GM19468 (cell line): ENCODE measurements at regions not wholly inside any gene's neighbourhood (a gene's known extent, or its start where the extent isn't known, plus 50 kb on each side); places are given as distances from the start of the nearest gene placed in this dataset.
"Not testable (repeated sequence)": the region's sequence is repeated elsewhere in the genome, so short reads cannot be mapped to it uniquely, and the experiment has no call there.

Source experiments
- ATAC-seq: cut with Tn5 transposase; IDR thresholded peaks from one replicate; pipeline ENCODE4 v1.9.1; 2021; ENCODE audit warnings: mild to moderate bottlenecking, moderate library complexity, moderate number of reproducible peaks; ENCODE audit not compliant: unreplicated experiment; ENCODE audit errors: extremely low read depth

GRCh38 chr16:73399997-73400396 lies 352.1 kb upstream of the ZFHX3 start:
- ATAC-seq, result no peak

DNA sequence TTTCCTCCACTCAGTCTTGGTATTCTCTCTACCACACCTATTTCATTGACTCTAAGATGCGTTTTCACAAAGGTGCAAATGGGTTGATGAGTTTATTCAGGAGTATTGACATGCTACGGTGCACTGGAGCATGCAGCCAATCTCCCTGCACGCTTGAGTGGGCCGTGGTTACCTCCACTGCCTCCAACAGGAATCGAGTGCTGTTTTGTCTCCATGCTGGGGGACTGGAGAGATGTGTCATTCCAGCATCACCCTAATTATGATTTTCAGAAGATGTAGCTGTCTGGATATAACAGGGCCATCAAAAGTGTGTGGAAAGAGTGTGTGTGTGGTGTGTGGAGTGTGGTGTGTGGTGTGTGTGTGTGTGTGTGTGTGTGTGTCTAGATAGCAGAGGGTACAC lies 351.6 kb upstream of the ZFHX3 start:
- ATAC-seq, result no peak

DNA sequence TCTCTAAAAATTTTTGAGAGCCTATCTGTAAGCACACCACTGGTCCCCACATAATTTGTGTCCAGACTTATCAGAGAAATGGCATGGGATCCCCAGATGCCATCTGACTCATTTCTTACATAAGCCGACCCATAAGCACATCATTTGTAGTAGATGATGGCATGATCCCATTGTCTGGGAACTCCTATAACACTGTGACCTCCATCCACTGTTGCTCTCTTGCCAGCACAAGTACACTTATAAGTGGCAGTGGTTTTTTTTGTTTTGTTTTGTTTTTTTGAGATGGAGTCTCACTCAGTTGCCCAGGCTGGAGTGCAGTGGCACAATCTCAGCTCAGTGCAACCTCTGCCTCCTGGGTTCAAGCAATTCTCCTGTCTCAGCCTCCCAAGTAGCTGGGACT lies 350.7 kb upstream of the ZFHX3 start:
- not testable (repeated sequence) for ATAC-seq

GRCh38 chr16:73396556-73396955 lies 348.6 kb upstream of the ZFHX3 start:
- no peak for ATAC-seq

GRCh38 chr16:73390936-73391335 lies 343.0 kb upstream of the ZFHX3 start:
- ATAC-seq, result no peak

- ATAC-seq, result no peak
Observed at GRCh38 chr16:73390491-73390890, 342.6 kb upstream of the ZFHX3 start.

GRCh38 chr16:73389085-73389484 lies 341.2 kb upstream of the ZFHX3 start:
- no peak for ATAC-seq

GRCh38 chr16:73387979-73388378 lies 340.1 kb upstream of the ZFHX3 start:
- no peak for ATAC-seq

DNA sequence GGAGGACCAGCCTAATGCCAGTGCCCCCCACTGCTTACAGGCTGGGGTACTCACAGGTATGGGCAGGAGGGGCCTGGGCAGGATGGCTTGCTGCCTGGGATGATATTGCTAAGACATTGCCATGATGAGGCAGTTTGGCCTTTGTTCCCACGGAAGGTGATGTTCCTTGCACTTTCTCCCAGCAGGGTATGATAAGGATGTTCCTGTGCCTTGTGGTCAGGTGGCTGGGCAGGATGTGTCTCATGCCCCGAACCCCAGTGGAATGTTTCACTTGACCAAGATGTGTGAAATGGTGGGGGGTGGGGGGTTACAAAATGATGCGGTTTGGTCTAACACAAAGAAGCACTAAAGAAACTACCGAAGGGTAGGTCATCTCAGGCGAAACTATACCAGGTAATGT lies 337.8 kb upstream of the ZFHX3 start:
- ATAC-seq, result no peak

GRCh38 chr16:73384506-73385089 lies 336.7 kb upstream of the ZFHX3 start:
- no peak for ATAC-seq

GRCh38 chr16:73383988-73384365 lies 336.0 kb upstream of the ZFHX3 start:
- no peak for ATAC-seq

DNA sequence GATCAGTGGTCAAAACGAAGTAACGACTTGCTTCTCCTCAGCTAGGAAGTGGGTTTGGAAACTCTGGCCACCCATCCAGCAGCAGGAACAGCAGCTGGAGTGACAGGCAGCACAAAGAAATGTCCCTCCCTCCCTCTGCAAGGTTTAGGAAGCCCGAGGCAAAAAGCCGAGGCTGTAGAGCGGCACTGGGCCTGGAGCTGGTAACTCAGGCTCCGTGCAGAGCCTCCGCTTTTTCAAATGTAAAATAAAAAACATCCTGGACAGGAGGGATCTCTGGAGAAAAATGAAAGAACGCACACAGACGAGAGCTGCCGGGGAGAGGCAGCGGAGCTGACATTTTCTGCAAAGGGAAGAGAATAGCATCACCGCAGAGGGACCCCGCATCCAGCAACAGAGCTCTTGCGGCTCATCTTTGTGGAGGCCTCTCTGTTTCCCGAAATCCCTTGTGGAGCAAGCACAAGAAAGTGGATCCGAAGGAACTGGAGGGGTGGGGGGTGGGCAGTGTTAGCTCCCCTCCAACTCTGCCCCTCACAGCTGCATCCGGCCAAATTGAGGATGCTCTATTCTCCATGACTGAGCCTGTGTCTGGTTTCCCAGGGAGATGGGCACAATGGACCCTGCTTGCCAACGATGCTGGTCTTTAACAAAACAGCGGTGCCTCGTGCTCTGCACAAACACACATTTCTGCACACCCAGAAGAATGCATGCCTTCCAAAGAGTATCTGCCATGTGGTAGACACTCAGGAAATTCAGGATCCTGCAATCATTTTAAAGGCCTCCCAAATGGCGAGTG lies 335.5 kb upstream of the ZFHX3 start:
- no peak for ATAC-seq

- no peak for ATAC-seq
Observed at GRCh38 chr16:73378471-73378870, 330.5 kb upstream of the ZFHX3 start.

- ATAC-seq, result no peak
Observed at GRCh38 chr16:73371584-73372319, 323.8 kb upstream of the ZFHX3 start.

- no peak for ATAC-seq
Observed at GRCh38 chr16:73369851-73370250, 321.9 kb upstream of the ZFHX3 start.

GRCh38 chr16:73368715-73369114 lies 320.8 kb upstream of the ZFHX3 start:
- no peak for ATAC-seq

DNA sequence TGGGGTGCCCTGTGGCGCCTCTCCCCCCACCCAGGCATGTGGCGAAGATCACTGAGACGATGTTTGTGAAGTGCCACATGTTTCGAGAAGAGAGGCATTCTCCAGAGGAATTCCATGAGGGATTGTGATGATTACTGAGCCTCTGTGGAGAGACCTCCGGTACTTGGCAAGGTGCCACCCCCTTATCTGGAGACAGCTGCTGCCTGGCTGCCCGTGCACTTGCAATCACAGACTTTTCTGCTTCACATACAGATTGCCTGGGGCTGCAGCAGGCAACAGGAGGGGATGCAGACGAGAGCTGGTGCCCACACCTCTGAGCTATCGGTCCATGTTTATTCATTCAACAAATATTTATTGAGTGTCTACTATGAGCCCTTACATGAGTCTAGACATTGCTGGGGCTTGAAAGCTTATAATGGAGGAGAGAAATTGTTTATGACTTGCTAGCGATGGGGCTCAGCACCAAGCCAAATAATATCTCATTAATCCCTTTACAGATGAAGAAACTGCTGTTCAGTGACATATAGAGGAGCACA lies 317.2 kb upstream of the ZFHX3 start:
- no peak for ATAC-seq

DNA sequence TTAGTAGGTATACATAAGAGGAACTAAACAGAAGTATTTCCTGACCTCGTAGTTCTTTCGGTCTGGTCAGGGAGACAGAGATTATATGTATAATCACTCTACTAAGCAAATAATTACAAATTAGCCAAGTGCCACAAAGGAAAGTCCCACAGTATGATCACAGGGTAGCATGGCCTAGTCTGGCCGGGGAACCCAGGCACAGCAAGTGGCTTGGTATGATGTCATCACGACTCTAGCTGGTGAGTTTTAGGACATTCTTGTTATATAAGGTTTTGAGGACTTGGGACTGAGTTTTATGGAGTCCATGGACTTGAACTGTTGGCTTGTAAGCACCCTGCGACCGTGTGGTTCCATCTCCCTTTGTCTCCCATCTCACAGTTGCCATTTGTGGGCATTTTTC lies 316.5 kb upstream of the ZFHX3 start:
- ATAC-seq, result no peak

GRCh38 chr16:73361061-73361460 lies 313.1 kb upstream of the ZFHX3 start:
- ATAC-seq, result no peak

DNA sequence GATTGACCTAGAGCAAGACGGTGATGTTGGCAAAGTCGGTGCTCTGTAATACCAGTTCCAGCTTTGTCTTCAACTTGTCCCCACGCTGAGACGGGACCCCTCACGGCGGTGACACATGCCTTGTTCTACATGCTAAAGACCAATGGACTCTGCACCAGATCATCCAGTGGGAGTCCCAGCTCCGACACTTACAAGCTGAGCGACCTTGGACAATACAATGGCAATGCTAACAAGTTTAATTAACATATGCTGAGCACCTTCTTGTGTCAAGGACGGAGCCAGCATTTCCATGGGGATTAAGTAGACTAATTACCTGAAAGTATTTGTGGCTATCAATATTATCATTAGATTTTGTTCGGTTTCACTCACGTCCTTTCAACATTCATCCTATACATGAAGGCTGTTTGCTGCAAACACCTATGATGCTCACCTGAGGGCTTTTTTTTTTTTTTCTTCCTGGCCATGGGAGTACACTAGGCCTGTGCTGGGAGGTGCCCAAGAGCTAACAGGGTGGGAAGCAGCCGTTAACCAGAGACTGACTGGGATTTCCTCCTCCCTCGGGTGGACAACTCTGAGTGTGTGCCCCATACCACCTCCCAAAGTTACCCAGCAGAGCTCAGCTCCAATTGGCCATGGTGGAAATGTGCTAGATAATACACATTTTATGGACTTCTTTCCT lies 308.6 kb upstream of the ZFHX3 start:
- ATAC-seq, result no peak

DNA sequence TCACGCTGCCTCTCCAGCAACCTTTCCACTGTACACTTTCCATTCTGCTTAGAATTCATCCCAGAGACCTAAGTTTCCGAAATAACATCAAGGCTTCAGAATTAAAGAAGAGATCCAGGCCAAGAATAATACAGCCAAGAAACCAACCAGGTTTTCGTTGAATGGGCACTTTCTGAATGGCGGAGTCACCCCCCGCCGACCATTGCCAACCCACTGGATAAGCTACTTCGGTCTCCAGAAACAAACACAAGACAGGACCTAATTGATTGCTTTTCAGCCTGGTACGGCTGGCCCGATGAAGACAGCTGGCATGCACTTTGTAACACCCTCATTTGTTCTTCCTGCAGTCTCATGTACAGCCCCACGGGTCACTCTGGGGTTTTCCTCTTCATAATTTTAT lies 308.1 kb upstream of the ZFHX3 start:
- no peak for ATAC-seq
